ENCODE measurements at regions not wholly inside any gene's neighbourhood (a gene's known extent, or its start where the extent isn't known, plus 50 kb on each side); places are given as distances from the start of the nearest gene placed in this dataset.

DNA sequence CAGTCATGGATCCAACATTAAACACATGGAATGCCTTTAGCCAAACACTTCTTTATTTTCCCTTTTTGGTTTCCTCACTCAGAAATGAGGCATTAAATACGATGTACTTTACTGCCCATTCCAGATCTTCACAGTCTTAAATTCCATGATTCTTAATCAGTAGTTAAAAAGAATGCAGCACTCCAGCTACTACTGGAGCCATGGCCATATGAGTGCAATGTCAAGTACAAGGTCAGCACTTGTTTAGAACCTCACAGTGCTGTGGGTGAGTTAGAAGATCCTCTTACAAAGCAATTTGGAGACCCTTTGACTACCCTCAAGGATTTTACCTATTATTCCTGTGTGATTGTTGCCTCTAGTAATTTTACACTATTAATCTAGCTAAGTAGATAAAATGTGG is 550.3 kb upstream of the LRRTM1 start:
- no peak for DNase-seq (ENCODE audit: low spot score)

DNA sequence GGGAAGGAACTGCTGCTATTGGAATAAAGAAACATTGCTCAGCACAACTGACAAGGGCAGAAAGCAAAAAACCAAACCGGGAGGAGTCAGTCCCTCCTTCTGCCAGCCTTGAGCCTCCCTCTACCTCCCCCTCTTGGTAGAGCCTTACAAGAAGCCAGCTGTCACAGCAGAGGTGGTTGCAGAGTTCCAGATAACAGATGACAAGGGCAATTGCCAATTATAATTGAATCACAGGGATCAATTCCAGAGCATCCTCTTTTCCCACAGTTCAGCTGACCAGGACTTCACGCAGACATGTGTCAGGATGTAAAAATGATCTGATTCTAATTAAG is 548.2 kb upstream of the LRRTM1 start:
- DNase-seq (ENCODE audit: low spot score) = no peak

DNA sequence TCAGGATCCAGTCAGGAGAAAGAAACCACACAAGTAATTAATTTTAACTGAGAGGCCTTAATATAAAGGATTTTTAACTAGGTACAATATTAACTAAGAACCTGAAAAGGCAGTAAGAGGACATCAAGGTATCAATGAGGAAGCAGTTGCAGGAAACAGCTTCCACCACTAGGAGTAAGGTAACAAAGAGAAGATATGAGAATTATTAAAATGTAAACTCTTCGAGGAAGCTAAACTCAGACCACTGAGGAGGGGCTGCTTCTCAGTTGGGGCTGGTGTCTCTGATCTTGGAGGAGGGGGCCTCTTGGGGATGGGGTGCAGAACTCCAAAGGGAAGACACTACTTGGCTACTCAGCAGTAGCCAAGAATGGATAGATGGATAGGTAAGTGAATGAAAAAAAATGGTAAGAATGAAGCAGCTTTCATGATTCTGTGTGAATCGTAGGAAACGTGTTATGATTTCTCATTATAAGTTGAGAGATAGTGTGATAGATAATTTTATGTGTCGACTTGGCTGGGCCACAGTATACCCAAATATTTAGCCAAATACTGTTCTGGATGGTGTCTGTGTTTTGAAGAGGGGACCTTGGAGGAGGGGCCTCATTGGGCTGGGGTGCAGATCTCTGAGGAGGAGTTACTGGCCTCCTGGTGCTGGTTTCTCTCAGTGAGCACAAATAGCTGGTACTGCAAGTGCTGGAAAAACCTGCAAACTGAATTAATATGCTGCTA is 547.7 kb upstream of the LRRTM1 start:
- DNase-seq (ENCODE audit: low spot score) = no peak

DNA sequence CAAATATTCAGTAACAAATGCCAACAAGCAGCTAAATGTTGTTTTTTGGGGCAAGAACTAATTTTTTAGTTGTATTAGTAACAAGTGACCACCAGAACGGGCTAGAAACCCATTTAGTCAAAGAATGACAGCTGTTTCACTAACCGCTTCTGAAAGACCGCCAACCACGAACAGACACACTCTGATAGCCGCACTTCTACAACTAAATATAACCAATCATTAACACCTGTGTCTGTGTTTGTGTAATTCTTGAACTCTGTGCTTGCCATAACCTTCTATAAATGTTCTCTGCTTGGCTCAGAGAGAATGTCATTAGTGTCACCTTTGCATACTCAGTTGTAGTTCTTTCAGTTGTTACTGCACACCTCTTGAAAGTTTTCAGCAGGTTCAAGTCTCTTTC is 526.3 kb upstream of the LRRTM1 start:
- no peak for DNase-seq (ENCODE audit: low spot score)

DNA sequence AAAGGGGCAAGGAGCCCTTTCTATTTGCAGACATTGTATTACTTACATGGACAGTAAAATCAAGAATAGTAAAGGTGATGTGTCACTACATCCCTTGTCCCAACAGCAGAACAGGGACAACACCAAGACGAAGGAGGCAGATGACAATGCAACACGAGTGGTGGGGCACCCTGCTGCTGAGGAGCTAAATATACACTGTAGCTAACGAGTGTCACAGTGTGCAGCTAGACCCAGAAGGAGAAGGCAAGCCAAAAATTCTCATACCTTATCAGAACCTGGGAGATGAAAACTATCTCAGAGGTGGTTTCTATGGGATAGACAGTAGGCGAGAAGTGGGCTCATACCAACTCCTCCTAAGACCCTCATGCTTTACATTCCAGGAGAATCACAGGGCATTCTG is 518.4 kb upstream of the LRRTM1 start:
- DNase-seq (ENCODE audit: low spot score) = no peak

DNA sequence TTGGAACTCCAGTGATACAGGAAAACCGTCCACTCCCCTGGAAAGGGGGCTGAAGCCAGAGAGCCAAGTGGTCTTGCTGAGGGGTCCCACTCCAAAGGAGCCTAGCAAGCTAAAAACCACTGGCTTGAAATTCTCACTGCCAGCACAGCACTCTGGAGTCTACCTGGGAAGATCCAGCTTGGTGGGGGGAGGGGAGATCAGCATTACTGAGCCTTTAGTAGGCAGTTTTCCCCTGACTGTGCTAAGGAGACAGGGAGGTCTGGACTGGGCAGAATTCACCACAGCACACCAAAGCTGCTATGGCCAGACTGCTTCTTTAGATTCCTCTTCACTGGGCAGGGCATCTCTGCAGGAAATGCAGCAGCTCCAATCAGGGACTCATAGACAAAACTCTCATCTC is 510.7 kb upstream of the LRRTM1 start:
- DNase-seq (ENCODE audit: low spot score) = no peak

DNA sequence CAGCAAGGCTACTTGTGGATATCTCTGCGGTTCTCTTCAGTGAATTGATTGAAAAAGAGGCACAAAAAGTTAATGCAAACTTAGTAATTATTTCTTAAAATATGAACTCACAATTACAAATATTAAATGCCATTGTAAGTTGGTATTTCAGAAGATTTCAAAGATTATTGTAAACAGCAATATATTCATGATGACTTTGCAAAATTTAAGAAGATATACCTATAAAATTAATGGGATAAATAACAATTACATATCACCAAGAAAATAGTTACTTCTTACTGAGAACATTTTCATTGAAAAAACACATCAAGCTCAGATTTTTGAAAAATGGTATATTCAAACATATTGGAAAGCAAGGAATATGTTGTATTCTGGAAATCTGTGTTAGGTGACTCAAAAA is 482.0 kb upstream of the LRRTM1 start:
- no peak for DNase-seq (ENCODE audit: low spot score)

DNA sequence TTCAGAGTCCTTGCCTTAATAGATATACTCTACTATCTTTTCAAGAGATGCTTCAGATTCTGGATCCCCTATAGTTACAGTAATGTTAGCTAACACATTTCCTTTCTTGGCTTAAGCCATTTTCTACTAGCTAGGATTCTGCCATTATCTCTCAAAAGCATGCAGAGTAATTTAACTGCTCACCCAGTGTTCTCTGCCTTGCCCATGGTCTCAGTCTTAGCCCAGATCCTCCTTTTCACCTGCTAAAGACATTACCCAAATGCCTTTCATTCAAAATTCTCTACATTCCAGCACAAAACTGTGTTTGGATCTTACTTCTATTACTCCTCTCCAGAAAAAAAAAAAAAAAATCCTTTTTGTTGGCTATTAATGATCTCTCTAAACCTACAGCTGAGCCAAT is 474.2 kb upstream of the LRRTM1 start:
- no peak for DNase-seq (ENCODE audit: low spot score)

DNA sequence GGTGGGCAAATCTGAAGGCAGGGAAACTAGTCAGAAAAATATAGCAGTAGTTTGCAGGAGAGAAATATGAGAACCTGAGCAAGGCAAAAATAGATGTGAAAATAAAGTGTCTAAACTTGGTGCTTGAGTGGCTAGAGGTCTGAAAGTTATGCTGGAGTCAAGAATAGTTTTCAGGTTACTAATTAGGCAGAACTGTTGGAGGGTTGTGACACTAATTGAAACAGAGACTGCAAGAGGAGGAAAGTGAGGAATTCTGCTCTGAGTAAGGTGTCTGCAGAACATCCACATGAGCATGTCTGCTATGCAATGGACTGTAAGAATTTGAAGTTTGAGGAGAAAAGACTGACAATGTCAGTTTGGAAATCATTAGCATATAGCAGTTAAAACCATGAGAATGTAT is 444.0 kb upstream of the LRRTM1 start:
- no peak for DNase-seq (ENCODE audit: low spot score)

DNA sequence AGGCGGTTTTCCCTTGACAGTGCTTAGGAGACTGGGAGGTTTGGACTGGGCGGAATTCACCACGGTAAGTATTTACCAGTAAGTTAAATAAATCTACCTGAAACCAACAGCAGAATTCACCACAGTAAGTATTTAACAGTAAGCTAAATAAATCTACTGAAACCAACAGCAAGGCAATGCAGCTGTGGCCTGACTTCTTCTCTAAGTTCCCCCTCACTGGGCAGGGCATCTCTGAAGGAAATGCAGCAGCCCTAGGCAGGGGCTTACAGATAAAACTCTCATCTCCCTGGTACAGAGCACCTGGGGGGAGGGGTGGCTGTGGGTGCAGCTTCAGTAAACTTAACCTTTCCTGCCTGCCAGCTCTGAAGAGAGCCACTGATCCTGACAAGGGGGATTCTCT is 432.5 kb upstream of the LRRTM1 start:
- no peak for DNase-seq (ENCODE audit: low spot score)

DNA sequence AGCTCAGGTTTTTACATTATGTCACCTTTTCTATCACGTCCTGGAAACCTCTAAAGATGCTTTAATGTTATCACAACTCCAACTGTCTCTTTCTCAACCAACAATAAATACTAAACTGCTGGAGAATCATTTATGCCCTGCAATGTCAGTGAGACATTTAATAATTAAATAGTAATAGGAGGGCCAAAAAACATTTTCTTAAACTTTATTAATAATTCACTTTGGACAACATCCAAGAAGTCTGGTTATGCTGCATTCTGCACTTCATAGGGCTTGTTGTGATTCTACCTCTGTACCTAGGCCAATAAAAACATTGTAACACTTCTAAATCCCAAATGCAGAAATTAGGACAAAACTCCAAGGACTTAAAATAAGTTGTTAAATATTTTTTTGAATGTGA is 420.4 kb upstream of the LRRTM1 start:
- DNase-seq (ENCODE audit: low spot score) = no peak

DNA sequence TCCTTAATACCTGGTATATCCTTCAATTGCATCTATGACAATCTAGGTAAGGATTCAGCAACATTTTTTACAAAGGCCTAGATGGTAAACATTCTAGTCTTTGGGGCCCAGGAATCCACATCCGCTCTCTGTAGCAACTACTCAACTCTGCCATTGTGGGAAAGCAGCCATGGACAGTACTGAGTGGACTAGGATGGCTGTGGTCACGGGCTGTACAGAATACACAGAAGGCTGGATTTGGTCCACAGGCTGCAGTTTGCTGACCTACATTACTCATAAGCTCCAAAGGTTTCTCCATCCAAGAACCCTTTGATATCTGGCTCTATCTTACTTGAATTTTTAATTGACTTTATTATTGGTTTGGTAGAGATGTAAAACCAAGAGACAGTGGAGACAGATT is 418.3 kb upstream of the LRRTM1 start:
- no peak for DNase-seq (ENCODE audit: low spot score)

DNA sequence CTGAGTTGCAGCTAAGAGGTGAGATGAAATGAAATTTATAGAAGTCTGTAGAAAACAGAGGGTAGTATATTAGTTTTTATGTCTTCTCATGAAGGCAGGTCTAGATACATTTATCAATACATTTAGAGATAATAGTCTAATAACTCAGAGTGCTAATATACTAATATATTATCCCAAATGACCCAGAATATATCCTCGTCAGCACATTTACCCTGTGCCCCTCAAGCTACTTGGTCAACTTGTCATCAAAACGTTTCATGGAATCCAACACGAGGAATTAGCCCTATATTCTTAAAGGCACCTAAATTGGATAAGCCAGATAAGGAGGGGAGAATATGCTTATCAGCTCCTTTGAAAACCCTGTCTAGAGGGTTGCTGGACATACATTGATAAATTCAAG is 415.1 kb upstream of the LRRTM1 start:
- no peak for DNase-seq (ENCODE audit: low spot score)

DNA sequence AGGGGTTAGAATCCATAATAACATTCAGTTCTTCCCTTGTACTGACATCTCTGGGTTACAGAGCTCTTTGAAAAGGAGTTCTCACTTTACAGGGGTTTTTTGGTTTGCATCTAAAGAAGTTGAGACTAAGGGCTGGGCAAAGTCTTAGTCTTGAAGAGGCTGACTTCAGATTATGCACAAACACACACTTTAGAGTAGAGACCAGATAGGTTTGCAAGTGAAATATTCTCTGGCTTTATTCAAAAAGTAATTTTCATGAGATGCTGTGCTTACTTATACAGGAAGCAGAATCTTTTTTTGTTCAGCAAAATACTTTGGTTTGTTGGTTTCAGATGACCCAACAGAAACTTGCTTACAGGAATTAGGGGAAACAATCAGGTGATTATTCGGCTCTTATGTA is 410.9 kb upstream of the LRRTM1 start:
- DNase-seq (ENCODE audit: low spot score) = no peak

DNA sequence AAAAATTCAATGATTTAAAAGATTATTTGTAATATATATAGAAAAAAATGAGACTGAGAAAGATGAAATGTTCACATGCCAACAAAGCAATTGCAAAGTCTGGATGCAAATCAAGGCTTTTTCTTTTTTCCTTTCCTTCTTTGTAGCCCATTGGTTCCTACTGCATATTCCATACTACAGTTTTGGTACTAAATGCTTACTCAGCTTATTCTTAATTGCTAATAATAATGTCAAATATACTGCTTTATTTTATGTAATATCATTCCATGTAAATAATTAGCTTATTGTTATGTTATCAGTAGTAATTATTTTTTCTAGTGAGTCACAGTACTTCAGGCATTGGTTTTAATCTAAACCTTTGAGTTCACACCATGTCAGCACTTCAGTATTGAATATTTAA is 407.4 kb upstream of the LRRTM1 start:
- DNase-seq (ENCODE audit: low spot score) = no peak

DNA sequence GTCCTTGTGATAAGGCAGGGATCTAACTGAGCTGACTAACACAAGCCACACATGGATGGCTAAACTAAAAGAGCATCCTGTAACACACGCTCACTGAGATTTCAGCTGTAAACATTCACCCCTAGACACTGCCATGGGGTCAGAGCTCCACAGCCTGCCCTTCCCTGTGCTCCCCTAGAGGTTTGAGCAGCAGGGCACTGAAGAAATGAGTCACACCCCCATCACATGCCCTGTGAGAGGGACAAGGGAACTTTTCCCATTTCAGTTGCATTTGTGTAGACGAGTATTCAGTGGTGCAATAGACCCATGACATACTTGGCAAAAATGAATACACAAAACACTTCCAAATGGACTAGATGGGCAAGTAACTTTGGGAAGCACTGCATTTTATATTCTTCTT is 402.4 kb upstream of the LRRTM1 start:
- no peak for DNase-seq (ENCODE audit: low spot score)

DNA sequence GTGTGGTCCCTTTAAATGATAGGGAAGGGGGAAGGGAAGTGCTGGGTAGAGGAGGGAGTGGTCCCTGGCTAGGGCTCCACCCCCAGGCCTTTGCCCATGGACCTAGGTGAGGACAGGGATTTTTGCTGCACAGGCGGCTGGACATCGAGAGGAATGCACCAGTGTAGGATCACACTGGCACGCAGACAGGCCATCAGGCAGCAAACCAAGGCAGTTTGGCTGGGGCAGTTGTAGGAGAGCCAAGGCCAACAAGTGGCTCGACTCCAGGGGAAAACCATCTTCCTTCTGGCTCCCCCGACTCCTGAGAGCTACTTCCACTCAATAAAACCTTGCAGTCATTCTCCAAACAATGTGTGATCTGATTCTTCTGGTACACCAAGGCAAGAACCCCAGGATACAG is 402.0 kb upstream of the LRRTM1 start:
- DNase-seq (ENCODE audit: low spot score) = no peak

DNA sequence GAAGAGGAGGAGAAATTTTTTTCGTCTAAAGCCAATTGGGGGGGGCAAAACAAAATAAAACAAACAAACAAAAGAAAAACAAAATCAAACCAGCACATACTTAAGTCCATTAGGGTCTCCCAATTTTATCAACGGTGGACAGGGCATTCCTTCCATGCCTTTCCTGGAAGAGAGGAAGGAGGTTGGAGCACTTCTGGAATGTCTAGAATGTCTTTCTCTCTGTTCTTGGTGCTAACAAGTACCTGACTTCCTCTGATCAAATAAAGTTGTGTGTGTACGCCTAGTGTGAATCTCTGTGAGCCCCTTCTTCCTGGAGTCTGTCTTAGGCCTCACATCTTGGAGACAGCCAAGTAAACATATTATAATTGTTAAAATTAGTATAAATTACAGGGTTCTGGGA is 399.0 kb upstream of the LRRTM1 start:
- DNase-seq (ENCODE audit: low spot score) = no peak

DNA sequence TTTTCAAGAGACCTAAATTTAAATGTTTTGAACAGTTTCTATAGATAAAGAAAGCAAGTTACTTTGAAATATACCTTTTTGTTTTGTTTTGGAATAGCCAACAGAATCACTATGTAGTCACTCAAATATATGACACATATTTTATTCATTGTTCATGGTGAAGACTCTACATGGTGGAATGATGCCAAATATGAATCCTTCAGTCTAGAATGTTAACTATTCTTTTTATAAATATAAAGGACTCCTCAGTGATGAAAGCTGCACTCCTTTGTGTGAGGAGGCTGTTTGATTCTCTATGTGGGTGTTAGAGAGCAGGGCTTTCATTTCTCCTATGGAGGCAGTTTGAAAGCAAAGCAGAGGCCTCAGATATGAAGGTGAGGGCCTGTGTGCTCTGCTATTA is 396.4 kb upstream of the LRRTM1 start:
- DNase-seq (ENCODE audit: low spot score) = no peak

All from left forelimb (tissue), 1 donor.